Dendritic cell treated with granulocyte-macrophage colony-stimulating factor and Interleukin-4, amounts not matched to agents 40 ng/mL and 50 ng/mL, for 4 days (primary cell): ENCODE measurements at regions not wholly inside any gene's neighbourhood (a gene's known extent, or its start where the extent isn't known, plus 50 kb on each side); places are given as distances from the start of the nearest gene placed in this dataset.
"Not testable (repeated sequence)": the region's sequence is repeated elsewhere in the genome, so short reads cannot be mapped to it uniquely, and the experiment has no call there.

Experiments
- H3K27ac Mint-ChIP-seq: one replicate; pipeline ENCODE4 v1.8.0; 2022; ENCODE audit warnings: mild to moderate bottlenecking, mixed read lengths
- H3K27me3 Mint-ChIP-seq: one replicate; pipeline ENCODE4 v1.8.0; 2022; ENCODE audit warnings: mild to moderate bottlenecking, mixed read lengths
- H3K36me3 Mint-ChIP-seq: one replicate; pipeline ENCODE4 v1.8.0; 2022; ENCODE audit warnings: low read depth, mixed read lengths
- H3K4me1 Mint-ChIP-seq: one replicate; pipeline ENCODE4 v1.8.0; 2022; ENCODE audit warnings: low read depth, mixed read lengths
- H3K4me3 Mint-ChIP-seq: one replicate; pipeline ENCODE4 v1.8.0; 2022; ENCODE audit warnings: mild to moderate bottlenecking, moderate library complexity, mixed read lengths
- H3K9me3 Mint-ChIP-seq: one replicate; pipeline ENCODE4 v1.8.0; 2022; ENCODE audit warnings: mixed read lengths
- intact Hi-C: fragments of 100-400 bp; cut with micrococcal nuclease; formaldehyde crosslinking; loops from one replicate; pipeline ENCODE4 v1.15.0; 2022

DNA sequence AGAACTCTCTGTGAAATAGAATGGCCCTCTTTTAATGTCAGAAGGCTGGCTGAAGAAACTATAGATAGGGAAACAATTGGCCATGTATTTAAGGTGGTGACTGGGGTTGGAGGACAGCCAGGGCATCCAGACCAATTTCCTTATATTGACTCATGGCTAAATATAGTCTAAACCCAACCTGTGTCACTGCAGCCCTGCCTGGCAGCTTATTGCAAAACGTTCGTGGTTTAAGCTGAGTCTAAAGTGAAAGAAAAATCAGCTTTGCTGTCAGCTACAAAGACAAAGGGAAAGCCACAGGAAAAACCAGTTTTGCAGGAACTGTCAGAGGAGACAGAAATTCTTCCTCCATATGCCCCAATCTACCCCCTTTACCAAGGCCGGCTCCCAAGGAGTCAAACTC, 902.8 kb upstream of the NDST4 start:
- Mint-ChIP-seq H3K27me3 (no peaks in the 10 kb centered on the region), H3K4me3 (no peak overlapping the region), H3K27ac (no peak overlapping the region), H3K4me1 (no peaks in the 10 kb centered on the region), H3K9me3 (peaks cover 84% of the 10 kb centered on the region), H3K36me3 (no peaks in the 10 kb centered on the region)
- intact Hi-C loops = no loop called here

DNA sequence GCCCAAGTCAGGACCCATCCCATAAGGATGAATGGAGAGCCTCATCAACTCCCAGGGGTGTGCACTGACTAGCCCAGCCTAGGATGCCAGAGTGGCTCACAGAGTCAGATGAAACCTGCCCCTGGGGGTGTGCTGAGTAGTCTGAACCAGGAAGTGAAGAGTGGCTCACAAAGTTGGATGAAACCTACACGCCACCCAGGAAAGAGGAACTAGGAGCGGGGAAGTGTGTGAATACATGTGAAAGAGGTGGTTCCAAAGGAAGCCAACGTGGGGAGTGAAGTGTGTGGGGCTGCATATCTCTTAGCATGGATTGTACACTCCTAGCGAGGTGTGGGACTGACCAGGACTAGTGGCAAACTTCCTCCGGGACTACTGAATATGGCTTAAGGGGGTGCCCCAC, 902.1 kb upstream of the NDST4 start:
- H3K4me1 Mint-ChIP-seq = no peaks in the 10 kb centered on the region
- no peak overlapping the region for H3K4me3 Mint-ChIP-seq
- no peaks in the 10 kb centered on the region for H3K36me3 Mint-ChIP-seq
- H3K27ac Mint-ChIP-seq = no peak overlapping the region
- H3K9me3 Mint-ChIP-seq = peaks cover 85% of the 10 kb centered on the region
- intact Hi-C loops = no loop called here
- H3K27me3 Mint-ChIP-seq = no peaks in the 10 kb centered on the region

DNA sequence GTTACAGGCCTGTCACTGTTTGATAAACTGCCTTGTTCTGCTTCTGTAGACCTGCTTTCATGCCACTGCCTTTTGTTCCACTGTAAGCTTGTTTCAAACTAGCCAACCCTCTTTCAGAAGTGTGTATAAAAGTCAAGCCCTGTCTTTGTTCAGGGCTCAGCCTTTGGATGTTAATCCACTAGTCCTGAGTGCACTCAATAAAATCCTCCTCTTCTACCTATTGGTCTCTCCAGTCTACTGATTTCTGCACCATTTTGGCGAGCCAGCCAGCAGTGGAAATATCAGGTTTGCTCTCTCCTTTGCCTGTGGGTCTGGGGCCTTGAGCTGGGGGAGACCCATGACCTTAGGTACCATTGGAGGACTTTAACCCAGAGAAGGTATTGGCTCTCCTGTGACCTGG, 901.6 kb upstream of the NDST4 start:
- no peaks in the 10 kb centered on the region for H3K27me3 Mint-ChIP-seq
- intact Hi-C loops = no loop called here
- no peak overlapping the region for H3K27ac Mint-ChIP-seq
- H3K9me3 Mint-ChIP-seq = peaks cover 84% of the 10 kb centered on the region
- no peak overlapping the region for H3K4me3 Mint-ChIP-seq
- no peaks in the 10 kb centered on the region for H3K4me1 Mint-ChIP-seq
- no peaks in the 10 kb centered on the region for H3K36me3 Mint-ChIP-seq

DNA sequence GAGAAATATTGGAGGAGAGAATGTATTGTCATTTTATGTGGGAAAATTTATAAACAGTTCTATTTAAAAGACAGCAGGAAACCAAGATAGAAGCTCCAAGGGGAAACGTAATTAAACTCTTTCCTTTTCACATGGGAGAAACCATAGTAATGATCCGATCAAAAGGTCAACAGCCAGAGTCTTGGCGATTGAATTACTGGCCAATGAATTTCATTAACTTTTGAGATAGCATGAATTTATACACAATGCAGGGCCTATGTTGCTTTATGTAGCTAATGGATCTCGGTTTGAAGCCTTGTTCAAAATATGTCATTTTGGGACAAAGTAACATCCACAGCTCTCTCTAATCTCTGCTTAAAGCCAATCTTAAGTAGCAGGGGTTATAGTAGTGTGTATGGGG, 897.5 kb upstream of the NDST4 start:
- H3K36me3 Mint-ChIP-seq = no peaks in the 10 kb centered on the region
- H3K27me3 Mint-ChIP-seq = no peaks in the 10 kb centered on the region
- H3K4me1 Mint-ChIP-seq = no peaks in the 10 kb centered on the region
- no peak overlapping the region for H3K4me3 Mint-ChIP-seq
- intact Hi-C loops = no loop called here
- H3K27ac Mint-ChIP-seq = no peak overlapping the region
- peaks cover 43% of the 10 kb centered on the region for H3K9me3 Mint-ChIP-seq

DNA sequence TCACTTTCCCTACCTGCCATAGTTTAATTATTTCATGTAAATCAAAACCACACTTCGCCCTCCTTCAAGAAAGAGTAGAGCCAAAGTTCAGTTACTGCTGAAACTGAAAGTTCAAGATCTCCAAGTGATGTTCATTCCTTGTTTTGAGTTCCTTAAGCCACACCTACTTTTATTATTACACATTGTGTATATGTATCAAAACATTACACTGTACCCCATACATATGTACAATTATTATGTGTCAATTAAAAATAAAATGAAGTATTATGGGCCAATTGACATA, 892.3 kb upstream of the NDST4 start:
- intact Hi-C loops = no loop called here
- H3K36me3 Mint-ChIP-seq = no peaks in the 10 kb centered on the region
- H3K27ac Mint-ChIP-seq = no peak overlapping the region
- H3K4me1 Mint-ChIP-seq = no peaks in the 10 kb centered on the region
- H3K4me3 Mint-ChIP-seq = no peak overlapping the region
- H3K27me3 Mint-ChIP-seq = no peaks in the 10 kb centered on the region
- H3K9me3 Mint-ChIP-seq = peaks cover 9% of the 10 kb centered on the region

DNA sequence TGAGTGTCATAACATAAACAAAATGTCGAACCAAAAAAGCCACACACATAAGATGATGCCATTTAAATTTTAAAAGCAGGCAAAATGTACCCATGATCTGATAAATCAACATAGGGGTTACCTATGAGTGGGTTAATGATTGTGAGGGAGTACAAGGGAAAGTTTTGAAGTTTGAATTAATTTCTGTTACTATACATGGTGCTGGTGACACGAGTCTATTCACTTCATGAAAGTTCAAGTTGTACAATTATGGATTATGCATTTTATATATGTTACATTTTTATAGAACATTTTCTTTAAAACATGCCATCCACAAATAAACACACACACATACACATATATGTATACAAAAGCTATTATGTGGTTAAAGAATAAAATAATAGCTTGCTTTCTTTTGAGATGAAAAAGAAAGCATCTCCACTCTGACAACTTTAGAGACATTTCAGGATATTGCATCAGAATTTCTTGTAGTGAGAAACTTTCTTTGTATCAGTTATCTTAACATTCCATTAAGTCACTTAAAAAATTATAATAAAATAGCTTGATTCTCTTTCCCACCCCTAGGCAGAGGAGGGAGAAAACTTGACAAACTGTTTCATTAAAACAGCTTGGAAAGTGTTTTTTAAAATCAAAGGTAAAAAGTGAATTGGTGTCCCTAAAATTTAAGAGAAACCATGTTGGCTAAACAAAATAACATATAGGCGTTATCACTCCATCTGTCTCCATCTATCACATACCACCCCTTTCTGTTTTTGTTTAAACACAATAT, 891.8 kb upstream of the NDST4 start:
- Mint-ChIP-seq H3K36me3 (no peaks in the 10 kb centered on the region), H3K9me3 (peaks cover 8% of the 10 kb centered on the region), H3K4me3 (no peak overlapping the region), H3K27ac (no peak overlapping the region), H3K27me3 (no peaks in the 10 kb centered on the region), H3K4me1 (no peaks in the 10 kb centered on the region)
- intact Hi-C loops = no loop called here

DNA sequence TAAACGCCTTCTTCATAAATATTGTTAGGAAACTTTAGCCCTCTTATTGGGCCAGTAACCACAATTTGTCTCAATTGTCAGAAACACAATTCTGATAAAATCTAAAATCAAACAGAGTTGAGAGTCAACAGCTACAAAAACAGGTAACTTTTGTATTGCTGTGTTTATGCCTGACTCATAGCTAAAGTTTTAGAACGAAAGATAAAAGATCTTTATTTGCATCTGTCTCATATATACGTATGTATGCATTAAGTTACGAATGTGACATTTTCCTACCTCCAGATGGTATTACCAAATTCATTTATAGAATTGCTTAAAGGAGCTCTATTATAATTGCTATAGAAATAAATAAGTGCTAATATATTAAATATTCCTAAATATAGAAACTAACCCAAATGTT, 887.9 kb upstream of the NDST4 start:
- intact Hi-C loops = no loop called here
- H3K9me3 Mint-ChIP-seq = peaks cover 8% of the 10 kb centered on the region
- H3K27me3 Mint-ChIP-seq = no peaks in the 10 kb centered on the region

DNA sequence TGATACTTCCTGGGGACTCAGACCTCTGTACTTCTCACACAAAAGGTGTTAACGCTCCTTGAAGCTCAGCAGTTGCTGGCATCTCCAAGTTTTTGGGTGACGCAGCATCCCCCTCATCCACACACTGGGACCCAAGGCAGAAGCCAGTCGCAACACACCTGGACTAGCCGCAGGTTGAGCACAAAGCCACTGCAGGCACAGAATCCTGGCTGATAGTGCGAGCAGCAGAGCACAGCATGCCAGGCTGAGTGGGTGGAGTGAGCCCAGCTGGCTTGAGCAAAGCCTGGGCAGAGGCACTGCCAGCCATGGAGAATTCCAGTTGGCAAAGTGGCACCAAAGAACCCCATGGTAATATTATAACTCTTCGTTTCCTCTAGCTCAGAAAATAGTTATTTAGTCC, 873.2 kb upstream of the NDST4 start:
- H3K27ac Mint-ChIP-seq = no peak overlapping the region
- intact Hi-C loops = no loop called here
- peaks cover 23% of the 10 kb centered on the region for H3K9me3 Mint-ChIP-seq
- H3K4me3 Mint-ChIP-seq = no peak overlapping the region
- H3K27me3 Mint-ChIP-seq = no peaks in the 10 kb centered on the region
- no peaks in the 10 kb centered on the region for H3K36me3 Mint-ChIP-seq
- no peaks in the 10 kb centered on the region for H3K4me1 Mint-ChIP-seq

More for the DNA sequence above, 887.9 kb upstream of the NDST4 start:
- Mint-ChIP-seq H3K36me3 (no peaks in the 10 kb centered on the region), H3K27ac (no peak overlapping the region), H3K4me1 (no peaks in the 10 kb centered on the region), H3K4me3 (no peak overlapping the region)

DNA sequence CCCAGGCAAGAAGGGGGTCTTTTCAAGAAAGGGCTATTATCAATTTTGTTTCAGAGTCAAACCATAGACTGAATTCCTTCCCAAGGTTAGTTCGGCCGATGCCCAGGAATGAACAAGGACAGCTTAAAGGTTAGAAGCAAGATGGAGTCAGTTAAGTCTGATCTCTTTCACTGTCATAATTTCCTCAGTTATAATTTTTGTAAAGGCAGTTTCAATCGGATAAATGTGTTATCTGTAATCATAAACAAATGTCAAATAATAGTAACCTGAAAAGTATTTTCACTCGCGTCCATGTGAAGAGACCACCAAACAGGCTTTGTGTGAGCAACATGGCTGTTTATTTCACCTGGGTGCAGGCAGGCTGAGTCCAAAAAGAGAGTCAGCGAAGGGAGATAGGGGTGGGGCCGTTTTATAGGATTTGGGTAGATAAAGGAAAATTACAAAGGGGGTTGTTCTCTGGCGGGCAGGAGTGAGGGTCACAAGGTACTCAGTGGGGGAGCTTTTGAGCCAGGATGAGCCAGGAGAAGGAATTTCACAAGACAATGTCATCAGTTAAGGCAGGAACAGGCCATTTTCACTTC, 862.1 kb upstream of the NDST4 start:
- H3K36me3 Mint-ChIP-seq, H3K27ac Mint-ChIP-seq, H3K27me3 Mint-ChIP-seq, intact Hi-C loops, H3K4me3 Mint-ChIP-seq, H3K4me1 Mint-ChIP-seq, H3K9me3 Mint-ChIP-seq: not testable (repeated sequence)

DNA sequence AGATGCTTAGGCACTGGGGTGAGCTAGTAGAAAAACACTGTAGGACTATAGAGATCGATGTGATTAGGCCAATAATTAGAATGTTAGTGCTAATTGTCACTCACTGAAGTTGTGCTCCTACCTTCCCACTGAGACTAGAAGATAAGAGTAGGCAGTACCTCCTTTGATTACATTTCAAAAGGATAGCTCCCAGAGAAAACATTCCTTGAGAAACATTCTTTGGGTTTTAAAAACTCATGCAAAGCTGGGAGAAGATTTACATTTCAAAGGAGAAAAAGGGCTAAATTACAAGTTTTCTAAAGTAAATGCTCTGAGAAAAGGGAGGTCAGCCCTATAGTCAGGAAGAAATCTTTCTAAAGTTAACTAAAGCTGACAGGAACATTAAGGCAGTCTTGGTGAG, 860.3 kb upstream of the NDST4 start:
- Mint-ChIP-seq H3K9me3 (peaks cover 5% of the 10 kb centered on the region), H3K4me1 (no peaks in the 10 kb centered on the region), H3K27me3 (no peaks in the 10 kb centered on the region), H3K27ac (no peak overlapping the region), H3K36me3 (no peaks in the 10 kb centered on the region), H3K4me3 (no peak overlapping the region)
- intact Hi-C loops = no loop called here

DNA sequence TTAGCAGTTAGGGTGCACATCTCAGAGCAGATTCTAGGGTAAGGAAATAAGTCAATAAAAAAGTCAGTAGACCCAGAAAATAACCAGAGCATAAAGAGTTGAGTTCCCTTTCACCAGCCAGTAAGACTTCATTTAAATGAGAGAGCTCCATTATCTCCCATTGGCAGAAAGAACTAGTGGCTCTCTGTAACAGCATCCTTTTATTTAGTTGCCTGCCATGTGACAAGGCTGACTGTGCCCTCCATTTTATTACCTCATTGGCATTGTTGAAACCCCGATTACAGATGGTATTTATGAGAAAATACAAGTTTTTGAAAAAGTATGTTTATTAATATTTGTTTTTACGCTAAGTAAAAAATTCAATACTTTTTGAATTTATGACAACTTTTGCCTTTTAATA, 859.5 kb upstream of the NDST4 start:
- Mint-ChIP-seq H3K4me1 (no peaks in the 10 kb centered on the region), H3K27ac (no peak overlapping the region), H3K4me3 (no peak overlapping the region), H3K27me3 (no peaks in the 10 kb centered on the region), H3K9me3 (peaks cover 5% of the 10 kb centered on the region), H3K36me3 (no peaks in the 10 kb centered on the region)
- intact Hi-C loops = no loop called here

DNA sequence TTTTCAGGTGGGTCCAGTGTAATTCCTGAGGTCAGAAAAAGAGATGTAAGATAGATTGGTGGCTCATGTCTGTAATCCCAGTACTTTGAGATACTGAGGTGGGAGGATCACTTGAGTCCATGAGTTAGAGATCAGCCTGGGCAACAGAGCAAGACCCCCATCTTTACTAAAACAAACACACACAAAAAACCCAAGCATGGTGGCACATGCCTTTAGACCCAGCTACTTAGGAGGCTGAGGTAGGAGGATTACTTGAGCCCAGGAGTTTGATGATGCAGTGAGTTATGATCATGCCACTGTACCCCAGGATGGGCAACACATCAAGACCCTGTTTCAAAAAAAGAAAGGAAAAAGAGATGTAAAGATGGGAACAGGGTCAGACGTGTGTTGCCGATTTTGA, 857.4 kb upstream of the NDST4 start:
- Mint-ChIP-seq H3K4me3 (no peak overlapping the region), H3K9me3 (peaks cover 5% of the 10 kb centered on the region), H3K27me3 (no peaks in the 10 kb centered on the region), H3K4me1 (no peaks in the 10 kb centered on the region), H3K27ac (no peak overlapping the region), H3K36me3 (no peaks in the 10 kb centered on the region)
- intact Hi-C loops = no loop called here

DNA sequence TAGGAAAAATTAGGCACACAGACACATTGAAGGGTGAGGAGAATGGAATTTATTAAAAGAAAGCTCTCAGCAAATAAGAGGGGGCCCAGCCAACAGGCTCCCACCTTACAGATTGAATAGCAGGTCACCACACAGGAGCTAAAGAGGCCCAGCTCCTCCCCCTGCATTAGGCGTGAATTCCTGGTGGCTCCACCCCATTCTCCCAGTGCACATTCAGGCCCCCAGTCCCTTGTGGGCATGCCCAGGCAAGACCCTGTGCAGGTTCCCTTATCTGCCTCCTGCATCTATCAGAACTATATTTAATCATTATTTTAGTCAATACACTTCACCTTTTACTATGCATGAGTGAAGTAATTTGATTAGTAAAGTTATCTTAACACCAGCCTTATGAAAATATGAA, 856.3 kb upstream of the NDST4 start:
- H3K27me3 Mint-ChIP-seq = no peaks in the 10 kb centered on the region
- no peak overlapping the region for H3K4me3 Mint-ChIP-seq
- H3K4me1 Mint-ChIP-seq = no peaks in the 10 kb centered on the region
- no peak overlapping the region for H3K27ac Mint-ChIP-seq
- no peaks in the 10 kb centered on the region for H3K36me3 Mint-ChIP-seq
- intact Hi-C loops = no loop called here
- H3K9me3 Mint-ChIP-seq = peaks cover 5% of the 10 kb centered on the region

DNA sequence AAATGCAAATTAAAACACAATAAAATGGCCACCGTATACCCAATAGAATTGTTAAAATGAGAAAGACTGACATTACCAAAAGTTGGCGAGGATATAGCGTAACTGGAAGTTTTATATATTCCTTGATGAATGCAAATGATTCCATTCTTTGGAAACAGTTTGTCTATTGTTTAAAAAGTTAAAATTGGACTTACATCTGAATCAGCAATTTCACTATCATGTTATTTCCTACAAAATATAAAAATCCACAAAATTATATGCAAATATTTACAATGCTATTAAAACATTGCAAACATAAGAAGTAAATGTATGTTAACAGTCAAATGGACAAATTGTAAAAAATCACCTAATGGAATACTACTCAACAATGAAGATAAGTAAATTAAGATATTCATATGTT, 852.2 kb upstream of the NDST4 start:
- Mint-ChIP-seq H3K27ac (no peak overlapping the region), H3K4me3 (no peak overlapping the region), H3K27me3 (no peaks in the 10 kb centered on the region), H3K9me3 (peaks cover 12% of the 10 kb centered on the region), H3K36me3 (no peaks in the 10 kb centered on the region), H3K4me1 (no peaks in the 10 kb centered on the region)
- intact Hi-C loops = no loop called here

DNA sequence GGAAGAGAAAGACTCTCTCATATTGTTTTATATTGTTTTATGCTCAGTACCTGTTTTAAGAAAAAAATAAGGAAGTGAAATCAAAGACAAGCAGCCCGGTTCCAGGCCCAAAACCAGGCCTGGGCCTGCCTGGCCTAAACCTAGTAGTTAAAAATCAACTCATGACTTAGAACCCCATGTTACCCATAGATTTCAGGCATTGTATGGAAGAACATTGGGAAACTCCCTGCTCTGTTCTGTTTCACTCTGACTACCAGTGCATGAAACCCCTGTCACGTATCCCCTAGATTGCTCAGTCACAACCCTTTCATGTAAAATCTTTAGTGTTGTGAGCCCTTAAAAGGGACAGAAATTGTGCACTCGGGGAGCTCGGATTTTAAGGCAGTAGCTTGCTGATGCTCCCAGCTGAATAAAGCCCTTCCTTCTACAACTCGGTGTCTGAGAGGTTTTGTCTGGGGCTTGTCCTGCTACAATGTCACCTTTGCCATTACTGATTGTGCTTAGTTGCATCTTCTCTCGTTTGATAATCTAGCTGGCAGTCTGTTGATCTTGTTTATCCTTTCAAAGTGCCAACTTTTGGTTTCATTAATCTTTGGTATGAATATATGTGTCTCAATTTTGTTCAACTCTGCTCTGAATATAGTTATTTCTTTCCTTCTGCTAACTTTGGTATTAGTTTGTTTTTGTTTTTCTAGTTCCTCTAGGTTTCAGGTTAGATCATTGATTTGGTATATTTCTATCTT, 842.8 kb upstream of the NDST4 start:
- intact Hi-C loops, H3K4me3 Mint-ChIP-seq, H3K9me3 Mint-ChIP-seq, H3K4me1 Mint-ChIP-seq, H3K36me3 Mint-ChIP-seq, H3K27me3 Mint-ChIP-seq, H3K27ac Mint-ChIP-seq: not testable (repeated sequence)
